ENCODE measurements at regions not wholly inside any gene's neighbourhood (a gene's known extent, or its start where the extent isn't known, plus 50 kb on each side); places are given as distances from the start of the nearest gene placed in this dataset.

GRCh38 chr4:75213480-75213879 is 280.6 kb downstream of the PARM1 start:
- FAIRE-seq (no peak), DNase-seq (ENCODE audit: low read depth, low spot score) (no peak)
- H3K9me3 ChIP-seq (ENCODE audit: control insufficient read depth, low read depth, low read length): no peaks in the 10 kb centered on the region
- no peak overlapping the region for H3K27ac ChIP-seq (ENCODE audit: control insufficient read depth, insufficient read depth, low read length)
- H3K4me3 ChIP-seq (ENCODE audit: control insufficient read depth in 2 of 3, extremely low read depth in 1 of 3, insufficient read depth in 2 of 3, low read depth in 1 of 3, low read length in 3 of 3): no peak overlapping the region
- no peaks in the 10 kb centered on the region for H3K36me3 ChIP-seq (ENCODE audit: control insufficient read depth in 2 of 2, extremely low read depth in 1 of 2, insufficient read depth in 2 of 2, low read length in 2 of 2)
- H3K9me1 ChIP-seq (ENCODE audit: control insufficient read depth, extremely low read depth, insufficient read depth, low read length): no peaks in the 10 kb centered on the region
- no peaks in the 10 kb centered on the region for H3K79me2 ChIP-seq (ENCODE audit: control insufficient read depth, insufficient read depth, low read length)
- H3K4me1 ChIP-seq (ENCODE audit: control insufficient read depth, extremely low read depth, insufficient read depth, low read length): no peaks in the 10 kb centered on the region
- no peaks in the 10 kb centered on the region for H3K27me3 ChIP-seq (ENCODE audit: control insufficient read depth, extremely low read depth, insufficient read depth, low read length)
- H3K4me2 ChIP-seq (ENCODE audit: control insufficient read depth, extremely low read depth, insufficient read depth, low read depth, low read length): no peak overlapping the region
- dilution Hi-C loops (cut with MboI; ENCODE audit: extremely low pct_ligation_motif_present, low sequenced_read_pairs): no loop called here
- no peaks in the 10 kb centered on the region for H4K20me1 ChIP-seq (ENCODE audit: control insufficient read depth, extremely low read depth, insufficient read depth, low read length)
- H2AFZ ChIP-seq (ENCODE audit: control insufficient read depth, low read length): no peak overlapping the region
- H3K9ac ChIP-seq (ENCODE audit: control insufficient read depth, extremely low read depth, insufficient read depth, low read length): no peak overlapping the region
- TF ChIP-seq CTCF (optimal IDR thresholded peaks at IDR 0.05 in 1 of 3, IDR thresholded peaks at IDR 0.05 in 1 of 3, conservative IDR thresholded peaks at IDR 0.05 in 1 of 3; ENCODE audit: extremely low read depth in 1 of 3, insufficient read depth in 2 of 3, low read length in 3 of 3) (no peak), EZH2 (IDR thresholded peaks at IDR 0.05; ENCODE audit: low read length) (no peak)

GRCh38 chr4:75211422-75211821 is 278.5 kb downstream of the PARM1 start:
- Histone ChIP-seq H2AFZ (ENCODE audit: control insufficient read depth, low read length) (no peak overlapping the region), H3K4me2 (ENCODE audit: control insufficient read depth, extremely low read depth, insufficient read depth, low read depth, low read length) (no peak overlapping the region), H3K9ac (ENCODE audit: control insufficient read depth, extremely low read depth, insufficient read depth, low read length) (no peak overlapping the region), H3K9me3 (ENCODE audit: control insufficient read depth, low read depth, low read length) (no peaks in the 10 kb centered on the region), H3K27ac (ENCODE audit: control insufficient read depth, insufficient read depth, low read length) (no peak overlapping the region), H3K4me1 (ENCODE audit: control insufficient read depth, extremely low read depth, insufficient read depth, low read length) (no peaks in the 10 kb centered on the region), H4K20me1 (ENCODE audit: control insufficient read depth, extremely low read depth, insufficient read depth, low read length) (no peaks in the 10 kb centered on the region), H3K36me3 (ENCODE audit: control insufficient read depth in 2 of 2, extremely low read depth in 1 of 2, insufficient read depth in 2 of 2, low read length in 2 of 2) (no peaks in the 10 kb centered on the region), H3K79me2 (ENCODE audit: control insufficient read depth, insufficient read depth, low read length) (no peaks in the 10 kb centered on the region), H3K27me3 (ENCODE audit: control insufficient read depth, extremely low read depth, insufficient read depth, low read length) (no peaks in the 10 kb centered on the region), H3K9me1 (ENCODE audit: control insufficient read depth, extremely low read depth, insufficient read depth, low read length) (no peaks in the 10 kb centered on the region), H3K4me3 (ENCODE audit: control insufficient read depth in 2 of 3, extremely low read depth in 1 of 3, insufficient read depth in 2 of 3, low read depth in 1 of 3, low read length in 3 of 3) (no peak overlapping the region)
- no peak for FAIRE-seq
- dilution Hi-C loops (cut with MboI; ENCODE audit: extremely low pct_ligation_motif_present, low sequenced_read_pairs): no loop called here
- TF ChIP-seq CTCF (optimal IDR thresholded peaks at IDR 0.05 in 1 of 3, IDR thresholded peaks at IDR 0.05 in 1 of 3, conservative IDR thresholded peaks at IDR 0.05 in 1 of 3; ENCODE audit: extremely low read depth in 1 of 3, insufficient read depth in 2 of 3, low read length in 3 of 3) (no peak), EZH2 (IDR thresholded peaks at IDR 0.05; ENCODE audit: low read length) (no peak)
- DNase-seq (ENCODE audit: low read depth, low spot score): no peak

Data from keratinocyte (primary cell).